ENCODE measurements at regions not wholly inside any gene's neighbourhood (a gene's known extent, or its start where the extent isn't known, plus 50 kb on each side); places are given as distances from the start of the nearest gene placed in this dataset.

GRCh38 chr18:65994302-65994701, 243.5 kb downstream of the CDH7 start:
- TF ChIP-seq POLR2AphosphoS5 (IDR thresholded peaks at IDR 0.05; ENCODE audit: borderline replicate concordance, low read depth, low read length) (no peak), EZH2 (IDR thresholded peaks at IDR 0.05) (no peak)
